Bronchial epithelial cell (primary cell): ENCODE measurements at regions not wholly inside any gene's neighbourhood (a gene's known extent, or its start where the extent isn't known, plus 50 kb on each side); places are given as distances from the start of the nearest gene placed in this dataset.

Experiments
- DNase-seq: peaks from one replicate; pipeline ENCODE4 v3.0.0-alpha.2; 2010; ENCODE audit warnings: low read depth
- FAIRE-seq: peaks from 2 replicates; lab custom pipeline; 2011; peaks lifted over from hg19 to GRCh38; lab: Jason Lieb, UNC
- H3K27me3 ChIP-seq: 2 replicates; pipeline ENCODE4 v1.5.1; 2011; ENCODE audit warnings: low read length; ENCODE audit not compliant: control insufficient read depth, insufficient read depth
- H3K36me3 ChIP-seq: 2 replicates; pipeline ENCODE4 v1.5.1; 2011; ENCODE audit warnings: low read length; ENCODE audit not compliant: control insufficient read depth, insufficient read depth
- H3K4me3 ChIP-seq: 2 replicates; pipeline ENCODE4 v1.5.1; 2011; ENCODE audit warnings: mild to moderate bottlenecking, low read depth, low read length, control low read depth
- CTCF ChIP-seq: IDR thresholded peaks from 2 replicates; pipeline ENCODE4 v1.5.1; 2011; ENCODE audit warnings: mild to moderate bottlenecking, moderate library complexity, low read length, control low read depth, inconsistent platforms; ENCODE audit not compliant: insufficient read depth, severe bottlenecking

GRCh38 chr6:110548110-110548847 lies 71.9 kb upstream of the SLC22A16 start:
- FAIRE-seq, result no peak
- DNase-seq, result no peak
- Histone ChIP-seq H3K36me3 (no peaks in the 10 kb centered on the region), H3K4me3 (no peak overlapping the region), H3K27me3 (no peaks in the 10 kb centered on the region)
- no peak for TF ChIP-seq CTCF

- no peaks in the 10 kb centered on the region for H3K27me3 ChIP-seq
- H3K4me3 ChIP-seq, result no peak overlapping the region
- no peak for TF ChIP-seq CTCF
- no peaks in the 10 kb centered on the region for H3K36me3 ChIP-seq
- DNase-seq (peak; percentile 70), FAIRE-seq (no peak)
Measured at GRCh38 chr6:110547266-110547964, 71.0 kb upstream of the SLC22A16 start.

GRCh38 chr6:110545081-110545872 lies 68.9 kb upstream of the SLC22A16 start:
- Histone ChIP-seq H3K4me3 (no peak overlapping the region), H3K36me3 (no peaks in the 10 kb centered on the region), H3K27me3 (no peaks in the 10 kb centered on the region)
- no peak for FAIRE-seq
- TF ChIP-seq CTCF, result no peak
- peak; percentile 35 for DNase-seq

GRCh38 chr6:110544472-110544871 lies 68.1 kb upstream of the SLC22A16 start:
- no peak for FAIRE-seq
- DNase-seq, result no peak
- Histone ChIP-seq H3K27me3 (no peaks in the 10 kb centered on the region), H3K36me3 (no peaks in the 10 kb centered on the region), H3K4me3 (no peak overlapping the region)
- TF ChIP-seq CTCF, result no peak

- no peaks in the 10 kb centered on the region for H3K36me3 ChIP-seq
- no peak for FAIRE-seq
- H3K27me3 ChIP-seq, result no peaks in the 10 kb centered on the region
- DNase-seq, result peak; percentile 69
- TF ChIP-seq CTCF, result no peak
- H3K4me3 ChIP-seq, result no peak overlapping the region
Measured at GRCh38 chr6:110543106-110543505, 66.7 kb upstream of the SLC22A16 start.
